Adrenal gland (tissue), 9 donors: ENCODE measurements at regions not wholly inside any gene's neighbourhood (a gene's known extent, or its start where the extent isn't known, plus 50 kb on each side); places are given as distances from the start of the nearest gene placed in this dataset.

ENCODE experiments used
- DNase-seq, 7 donors: peaks; one replicate each; pipeline ENCODE4 v3.0.0-alpha.2; 2019 to 2020
- H3K27ac ChIP-seq, 5 donors: fragments of 200-600 bp; sonication (generic) in 4 of 5; 1 replicate in 3 of 5; 2 replicates in 2 of 5; pipeline versions ENCODE4 v1.5.1 to v1.8.0; 2016 to 2020; ENCODE audit warnings: mild to moderate bottlenecking in 1 of 5
- H3K27me3 ChIP-seq: fragments of 200-600 bp; 2 replicates; pipeline ENCODE4 v1.8.0; 2021
- H3K36me3 ChIP-seq, 2 donors: fragments of 200-600 bp; replicated peaks in 1 of 2; 1 replicate in 1 of 2; 2 replicates in 1 of 2; pipeline versions ENCODE4 v1.5.1 to v1.8.0; 2018 to 2022
- H3K4me1 ChIP-seq, 2 donors: fragments of 200-600 bp; replicated peaks in 1 of 2; 1 replicate in 1 of 2; 2 replicates in 1 of 2; pipeline versions ENCODE4 v1.5.1 to v1.8.0; 2018 to 2021
- H3K4me3 ChIP-seq, 4 donors: fragments of 200-600 bp; sonication (generic) in 3 of 4; one replicate each; pipeline ENCODE4 v1.5.1; 2016 to 2018
- H3K9me3 ChIP-seq, 3 donors: fragments of 200-600 bp; sonication (generic) in 1 of 3; replicated peaks in 1 of 3; 1 replicate in 2 of 3; 2 replicates in 1 of 3; pipeline versions ENCODE4 v1.5.1 to v1.8.0; 2016 to 2021
- POLR2A ChIP-seq, 2 donors: fragments of 450-650 bp; IDR thresholded peaks; one replicate each; pipeline ENCODE4 v1.6.1; 2017; ENCODE audit warnings: antibody characterized with exemption in 2 of 2, mild to moderate bottlenecking in 2 of 2, moderate library complexity in 1 of 2
- WGBS, 4 donors: extraction: QIAGEN DNeasy Blood & Tissue Kit in 2 of 4; methylation state at CpG; one replicate each; pipeline versions ENCODE4 v1.1.5 to v1.1.7; 2013 to 2017; 5-methylcytosine and 5-hydroxymethylcytosine counted together
- intact Hi-C, 2 donors: fragments of 100-400 bp; cut with DNase I; formaldehyde crosslinking; loops; one replicate each; pipeline versions ENCODE4 v1.14.1 to v1.15.0; 2022 to 2023
- TF ChIP-seq, protein P1 (sequence below), 6 experiments: fragments of 450-650 bp in 4 of 6; fragments of 200-600 bp in 2 of 6; sonication (generic) in 1 of 6; IDR thresholded peaks; 1 replicate in 5 of 6; 2 replicates in 1 of 6; pipeline versions ENCODE4 v1.5.1 to v1.8.0; 2016 to 2021; ENCODE audit warnings: antibody characterized with exemption in 6 of 6, mild to moderate bottlenecking in 2 of 6, moderate library complexity in 1 of 6
- donor health status: healthy with polysubstance abuse.
- donor health status: Bipolar disorder and iron deficiency.
- donor health status: DM: yes; HTN: yes; CAD: no.
- donor health status: DM: no; HTN: no; CAD: no.
- donor health status: DM: no; HTN: no; CAD: no.

GRCh38 chr7:42753367-42753766, 158.5 kb downstream of the C7orf25 start:
- H3K27ac ChIP-seq, result no peak overlapping the region
- H3K36me3 ChIP-seq, result no peaks in the 10 kb centered on the region
- no peaks in the 10 kb centered on the region for H3K27me3 ChIP-seq
- no peak overlapping the region for H3K4me3 ChIP-seq
- H3K4me1 ChIP-seq, result no peaks in the 10 kb centered on the region
- DNase-seq, result no peak
- intact Hi-C loops, result no loop called here
- no peak for TF ChIP-seq POLR2A (IDR thresholded peaks at IDR 0.05)
- TF ChIP-seq, protein P1, sequence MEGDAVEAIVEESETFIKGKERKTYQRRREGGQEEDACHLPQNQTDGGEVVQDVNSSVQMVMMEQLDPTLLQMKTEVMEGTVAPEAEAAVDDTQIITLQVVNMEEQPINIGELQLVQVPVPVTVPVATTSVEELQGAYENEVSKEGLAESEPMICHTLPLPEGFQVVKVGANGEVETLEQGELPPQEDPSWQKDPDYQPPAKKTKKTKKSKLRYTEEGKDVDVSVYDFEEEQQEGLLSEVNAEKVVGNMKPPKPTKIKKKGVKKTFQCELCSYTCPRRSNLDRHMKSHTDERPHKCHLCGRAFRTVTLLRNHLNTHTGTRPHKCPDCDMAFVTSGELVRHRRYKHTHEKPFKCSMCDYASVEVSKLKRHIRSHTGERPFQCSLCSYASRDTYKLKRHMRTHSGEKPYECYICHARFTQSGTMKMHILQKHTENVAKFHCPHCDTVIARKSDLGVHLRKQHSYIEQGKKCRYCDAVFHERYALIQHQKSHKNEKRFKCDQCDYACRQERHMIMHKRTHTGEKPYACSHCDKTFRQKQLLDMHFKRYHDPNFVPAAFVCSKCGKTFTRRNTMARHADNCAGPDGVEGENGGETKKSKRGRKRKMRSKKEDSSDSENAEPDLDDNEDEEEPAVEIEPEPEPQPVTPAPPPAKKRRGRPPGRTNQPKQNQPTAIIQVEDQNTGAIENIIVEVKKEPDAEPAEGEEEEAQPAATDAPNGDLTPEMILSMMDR (IDR thresholded peaks at IDR 0.05), result no peak
- WGBS, 4 donors, result 41 to 89% (median 78%) methylated on average over 2 of the region's 2 CpGs
- H3K9me3 ChIP-seq, result no peaks in the 10 kb centered on the region

- TF ChIP-seq POLR2A (IDR thresholded peaks at IDR 0.05), result no peak
- TF ChIP-seq, protein P1 (IDR thresholded peaks at IDR 0.05), result no peak
- Histone ChIP-seq H3K27ac (no peak overlapping the region), H3K36me3 (no peaks in the 10 kb centered on the region), H3K9me3 (no peaks in the 10 kb centered on the region), H3K27me3 (no peaks in the 10 kb centered on the region), H3K4me1 (no peaks in the 10 kb centered on the region), H3K4me3 (no peak overlapping the region)
- DNase-seq, result no peak
- intact Hi-C loops, result no loop called here
- WGBS, 4 donors, result 62 to 75% (median 73%) methylated on average over 4 of the region's 4 CpGs
Measured at GRCh38 chr7:42750172-42750571, 161.7 kb downstream of the C7orf25 start.

- Histone ChIP-seq H3K4me1 (no peaks in the 10 kb centered on the region), H3K4me3 (no peak overlapping the region), H3K36me3 (no peaks in the 10 kb centered on the region), H3K27me3 (no peaks in the 10 kb centered on the region), H3K9me3 (no peaks in the 10 kb centered on the region), H3K27ac (no peak overlapping the region)
- TF ChIP-seq, protein P1 (IDR thresholded peaks at IDR 0.05), result no peak
- no peak for TF ChIP-seq POLR2A (IDR thresholded peaks at IDR 0.05)
- no peak for DNase-seq
- 79 to 83% (median 80%) methylated on average over 2 of the region's 2 CpGs for WGBS, 4 donors
- intact Hi-C loops, result no loop called here
Measured at GRCh38 chr7:42747044-42747443, 164.8 kb downstream of the C7orf25 start.

GRCh38 chr7:42746214-42746613, 165.7 kb downstream of the C7orf25 start:
- intact Hi-C loops, result no loop called here
- no peak overlapping the region for H3K27ac ChIP-seq
- H3K4me1 ChIP-seq, result no peaks in the 10 kb centered on the region
- WGBS, 4 donors, result 35 to 49% (median 47%) methylated on average over 2 of the region's 2 CpGs
- no peak overlapping the region for H3K4me3 ChIP-seq
- no peak for DNase-seq
- H3K27me3 ChIP-seq, result no peaks in the 10 kb centered on the region
- H3K36me3 ChIP-seq, result no peaks in the 10 kb centered on the region
- TF ChIP-seq, protein P1 (IDR thresholded peaks at IDR 0.05), result no peak
- no peak for TF ChIP-seq POLR2A (IDR thresholded peaks at IDR 0.05)
- H3K9me3 ChIP-seq, result no peaks in the 10 kb centered on the region
